Immature natural killer cell (primary cell): ENCODE measurements at regions not wholly inside any gene's neighbourhood (a gene's known extent, or its start where the extent isn't known, plus 50 kb on each side); places are given as distances from the start of the nearest gene placed in this dataset.
A peak's percentile ranks its signal among the peaks of the same experiment; 100 is the strongest.

Experiments
- DNase-seq, 3 donors: peaks; one replicate each; pipeline ENCODE4 v3.0.0; 2022; ENCODE audit warnings: mixed read lengths in 1 of 3
- H3K27ac Mint-ChIP-seq, 6 donors: one replicate each; pipeline ENCODE4 v1.8.0; 2020; ENCODE audit warnings: mixed read lengths in 6 of 6, mild to moderate bottlenecking in 5 of 6, inconsistent platforms in 4 of 6, moderate library complexity in 3 of 6
- H3K27me3 Mint-ChIP-seq, 3 donors: one replicate each; pipeline ENCODE4 v1.8.0; 2020 to 2021; ENCODE audit warnings: low read depth in 3 of 3, mild to moderate bottlenecking in 3 of 3, mixed read lengths in 3 of 3, moderate library complexity in 3 of 3, inconsistent platforms in 1 of 3
- H3K36me3 Mint-ChIP-seq, 3 donors: one replicate each; pipeline ENCODE4 v1.8.0; 2020; ENCODE audit warnings: mixed read lengths in 3 of 3, inconsistent platforms in 2 of 3, mild to moderate bottlenecking in 2 of 3
- H3K4me1 Mint-ChIP-seq, 2 donors: one replicate each; pipeline ENCODE4 v1.8.0; 2020; ENCODE audit warnings: inconsistent platforms in 2 of 2, mild to moderate bottlenecking in 2 of 2, mixed read lengths in 2 of 2, moderate library complexity in 1 of 2
- H3K4me3 Mint-ChIP-seq, 5 donors: one replicate each; pipeline ENCODE4 v1.8.0; 2020; ENCODE audit warnings: mild to moderate bottlenecking in 5 of 5, mixed read lengths in 5 of 5, inconsistent platforms in 3 of 5, moderate library complexity in 3 of 5
- H3K9me3 Mint-ChIP-seq, 6 donors: one replicate each; pipeline ENCODE4 v1.8.0; 2020; ENCODE audit warnings: mild to moderate bottlenecking in 6 of 6, mixed read lengths in 6 of 6, inconsistent platforms in 4 of 6, moderate library complexity in 3 of 6

DNA sequence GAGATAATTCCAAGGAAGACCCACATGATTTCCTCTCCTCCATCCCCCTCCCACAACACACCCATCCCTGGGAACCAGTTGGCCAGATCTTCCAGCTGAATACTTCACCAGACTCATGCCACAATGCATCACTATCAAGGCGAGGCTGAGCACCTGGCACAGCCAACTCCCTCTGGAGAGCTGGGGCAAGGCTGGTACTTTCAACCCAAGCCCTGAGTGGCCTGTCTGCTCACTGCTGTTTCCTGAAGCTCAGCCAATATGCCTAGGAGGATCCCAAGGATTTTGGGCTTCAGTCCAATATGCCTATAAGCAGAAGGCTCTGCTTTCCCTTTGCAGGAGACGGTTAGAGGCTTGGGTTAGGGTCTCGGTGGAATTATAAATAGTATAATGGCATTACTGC, 90.9 kb upstream of the NEO1 start:
- no peak overlapping the region for H3K27ac Mint-ChIP-seq
- peaks cover 0 to 4% (median 0%) of the 10 kb centered on the region in 3 donors for H3K27me3 Mint-ChIP-seq
- H3K9me3 Mint-ChIP-seq, result peaks cover 0 to 5% (median under 1%) of the 10 kb centered on the region in 6 donors
- H3K4me1 Mint-ChIP-seq, result peaks cover 57 to 62% of the 10 kb centered on the region in 2 donors
- no peak for DNase-seq
- H3K4me3 Mint-ChIP-seq, result no peak overlapping the region
- peaks cover 0 to 11% (median 7%) of the 10 kb centered on the region in 3 donors for H3K36me3 Mint-ChIP-seq

DNA sequence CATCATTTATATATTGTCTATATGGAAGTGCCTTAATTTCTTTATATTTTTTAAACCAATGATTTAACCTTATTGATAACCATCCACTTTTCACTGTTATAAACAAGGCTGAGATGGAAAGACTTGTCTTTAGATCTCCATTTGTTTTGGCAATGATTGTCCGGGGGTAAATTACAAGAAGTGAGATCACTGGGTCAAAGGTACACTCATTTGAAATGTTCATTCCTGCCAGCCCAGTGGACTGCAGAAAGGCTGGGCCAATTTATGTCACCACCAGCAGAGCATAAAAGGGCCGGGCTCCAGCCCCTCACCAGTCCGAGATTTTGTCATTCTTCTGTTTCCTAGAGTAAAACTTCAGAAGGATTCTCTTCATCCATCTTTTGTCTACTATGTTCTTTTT, 93.6 kb upstream of the NEO1 start:
- H3K36me3 Mint-ChIP-seq, result peaks cover 0 to 7% (median 7%) of the 10 kb centered on the region in 3 donors
- H3K9me3 Mint-ChIP-seq, result peaks cover 0 to 3% (median 0%) of the 10 kb centered on the region in 6 donors
- H3K4me1 Mint-ChIP-seq, result peaks cover 30 to 35% of the 10 kb centered on the region in 2 donors
- no peak overlapping the region for H3K4me3 Mint-ChIP-seq
- peak overlapping the region in 1 of 6 donors; percentile 12 for H3K27ac Mint-ChIP-seq
- no peak for DNase-seq
- peaks cover 0 to 7% (median 0%) of the 10 kb centered on the region in 3 donors for H3K27me3 Mint-ChIP-seq

DNA sequence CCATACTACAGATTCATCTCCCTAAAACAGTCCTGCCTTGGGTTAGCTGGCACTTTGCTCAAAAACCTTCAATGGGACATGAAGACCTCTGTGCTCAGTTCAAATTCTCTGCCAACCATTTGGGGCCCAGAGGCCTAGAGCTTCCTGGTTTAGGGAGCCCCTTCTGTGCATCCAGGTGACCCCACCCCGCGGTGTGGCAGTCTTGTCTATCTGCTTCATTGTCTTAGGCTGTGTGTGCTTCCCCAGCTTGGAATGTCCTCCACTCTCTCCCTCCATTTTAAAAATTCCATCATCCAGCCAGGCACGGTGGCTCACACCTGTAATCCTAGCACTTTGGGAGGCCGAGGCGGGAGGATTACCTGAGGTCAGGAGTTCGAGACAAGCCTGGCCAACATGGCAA, 99.0 kb upstream of the NEO1 start:
- no peak overlapping the region for H3K27ac Mint-ChIP-seq
- peaks cover 3 to 5% (median 4%) of the 10 kb centered on the region in 3 donors for H3K27me3 Mint-ChIP-seq
- H3K9me3 Mint-ChIP-seq, result peaks cover 2 to 10% (median 5%) of the 10 kb centered on the region in 6 donors
- H3K4me3 Mint-ChIP-seq, result no peak overlapping the region
- peaks cover 0 to 10% (median 6%) of the 10 kb centered on the region in 3 donors for H3K36me3 Mint-ChIP-seq
- no peak for DNase-seq
- H3K4me1 Mint-ChIP-seq, result peaks cover 9 to 16% of the 10 kb centered on the region in 2 donors

DNA sequence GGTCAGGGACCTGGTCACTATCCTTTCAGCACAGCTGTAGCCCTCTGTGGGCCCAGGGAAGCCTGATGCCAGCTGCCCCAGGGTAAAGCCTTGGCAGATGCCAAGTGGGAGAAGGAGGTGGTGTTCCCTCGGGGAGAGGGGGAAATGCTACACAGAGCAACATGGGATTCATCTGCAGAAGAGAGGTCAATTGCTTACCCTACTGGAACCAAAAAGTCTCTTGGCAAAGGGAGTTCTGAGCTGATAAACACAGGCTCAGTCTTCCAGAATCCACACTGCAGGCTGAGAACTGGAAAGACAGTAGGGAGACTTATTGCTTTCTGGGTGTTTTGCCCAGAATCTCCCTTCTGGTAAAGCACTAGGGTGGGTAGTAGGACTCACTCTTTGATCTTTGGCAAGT, 100.1 kb upstream of the NEO1 start:
- peaks cover 9 to 16% of the 10 kb centered on the region in 2 donors for H3K4me1 Mint-ChIP-seq
- H3K4me3 Mint-ChIP-seq, result no peak overlapping the region
- H3K27me3 Mint-ChIP-seq, result peaks cover 3 to 5% (median 4%) of the 10 kb centered on the region in 3 donors
- peaks cover 5 to 17% (median 8%) of the 10 kb centered on the region in 6 donors for H3K9me3 Mint-ChIP-seq
- H3K36me3 Mint-ChIP-seq, result peaks cover 0 to 10% (median 6%) of the 10 kb centered on the region in 3 donors
- no peak overlapping the region for H3K27ac Mint-ChIP-seq
- no peak for DNase-seq

DNA sequence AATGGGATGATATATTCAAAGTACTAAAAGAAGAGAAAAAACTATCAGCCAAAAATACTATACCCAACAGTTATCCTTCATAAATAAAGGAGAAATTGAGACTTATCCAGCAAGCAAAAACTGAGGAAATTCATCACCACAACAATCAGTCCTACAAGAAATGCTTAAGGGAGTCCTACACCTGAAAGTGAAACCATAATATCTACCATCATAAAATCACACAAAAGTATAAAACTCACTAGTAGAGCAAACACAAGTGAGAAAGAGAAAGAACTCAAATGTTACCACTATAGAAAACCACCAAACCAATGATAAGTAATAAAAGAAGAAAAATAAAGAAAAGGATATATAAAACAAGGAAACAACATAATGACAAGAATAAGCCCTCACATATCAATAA, 103.6 kb upstream of the NEO1 start:
- H3K36me3 Mint-ChIP-seq, result peaks cover 0 to 10% (median 6%) of the 10 kb centered on the region in 3 donors
- peak overlapping the region in 3 of 6 donors; percentile 5 to 79 (median 76) for H3K27ac Mint-ChIP-seq
- H3K4me3 Mint-ChIP-seq, result no peak overlapping the region
- no peak for DNase-seq
- H3K4me1 Mint-ChIP-seq, result peaks cover 9 to 16% of the 10 kb centered on the region in 2 donors
- peaks cover 3 to 6% (median 4%) of the 10 kb centered on the region in 3 donors for H3K27me3 Mint-ChIP-seq
- H3K9me3 Mint-ChIP-seq, result peaks cover 5 to 20% (median 10%) of the 10 kb centered on the region in 6 donors

DNA sequence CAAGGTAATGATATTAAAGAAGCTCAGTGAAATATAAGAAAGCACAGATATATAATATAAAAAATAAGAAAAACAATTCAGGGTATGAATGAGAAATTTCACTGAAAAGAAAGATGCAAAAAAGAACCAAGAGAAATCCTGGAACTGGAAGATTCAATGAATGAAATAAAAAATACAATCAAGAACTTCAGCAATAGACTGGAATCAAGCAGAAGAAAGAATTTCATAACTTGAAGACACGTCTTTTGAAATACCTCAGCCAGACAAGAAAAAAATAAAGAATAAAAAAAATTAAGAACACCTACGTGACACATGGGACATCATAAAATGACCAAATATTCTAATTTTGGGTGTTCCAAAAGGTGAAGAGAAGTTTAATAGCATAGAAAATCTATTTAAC, 104.6 kb upstream of the NEO1 start:
- Mint-ChIP-seq H3K27me3 (peaks cover 3 to 6% (median 4%) of the 10 kb centered on the region in 3 donors), H3K9me3 (peaks cover 5 to 20% (median 10%) of the 10 kb centered on the region in 6 donors), H3K4me1 (peaks cover 9 to 16% of the 10 kb centered on the region in 2 donors), H3K4me3 (no peak overlapping the region), H3K27ac (no peak overlapping the region), H3K36me3 (peaks cover 0 to 10% (median 6%) of the 10 kb centered on the region in 3 donors)
- DNase-seq, result no peak

DNA sequence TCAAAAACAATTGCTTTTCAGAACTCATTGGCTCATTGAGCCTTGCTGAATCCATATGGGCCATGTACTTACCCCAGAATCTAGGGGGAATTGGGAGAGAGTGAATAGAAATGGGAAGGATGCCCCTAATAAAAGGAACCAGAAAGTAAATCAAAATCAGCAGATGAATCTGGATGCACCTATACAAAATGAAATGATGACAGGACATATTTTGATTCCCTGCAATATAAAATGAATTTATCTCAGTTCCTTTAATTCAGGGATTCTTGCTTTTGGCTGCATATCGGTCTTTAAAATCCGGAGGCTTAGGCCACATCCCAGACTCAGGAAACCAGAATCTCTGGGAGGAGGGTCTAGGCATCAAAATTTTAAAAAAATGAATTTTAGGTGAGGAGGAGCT, 107.7 kb upstream of the NEO1 start:
- Mint-ChIP-seq H3K9me3 (peaks cover 5 to 20% (median 9%) of the 10 kb centered on the region in 6 donors), H3K4me3 (no peak overlapping the region), H3K4me1 (peaks cover 6 to 13% of the 10 kb centered on the region in 2 donors), H3K36me3 (peaks cover 0 to 6% (median 5%) of the 10 kb centered on the region in 3 donors), H3K27ac (no peak overlapping the region), H3K27me3 (peaks cover 2 to 7% (median 4%) of the 10 kb centered on the region in 3 donors)
- no peak for DNase-seq

DNA sequence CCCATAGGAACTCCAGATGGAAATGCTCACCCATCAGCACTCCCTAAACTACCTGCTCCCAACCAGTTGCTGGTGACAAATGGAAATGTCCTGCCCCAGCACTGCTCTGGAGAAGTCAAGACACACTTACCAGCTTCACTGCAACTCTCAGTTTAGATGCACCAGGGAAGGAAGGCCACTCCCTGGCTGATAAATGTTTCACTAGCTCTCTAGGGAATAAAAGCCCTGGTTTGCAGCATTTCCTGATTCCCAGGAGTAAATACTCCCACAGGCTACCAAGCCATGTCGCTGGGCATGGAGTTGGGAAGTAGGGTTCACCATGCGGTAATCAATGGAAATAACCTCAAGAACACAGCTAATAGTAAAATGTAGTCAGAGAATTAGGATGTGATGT, 112.0 kb upstream of the NEO1 start:
- Mint-ChIP-seq H3K27me3 (peaks cover 2 to 5% (median 3%) of the 10 kb centered on the region in 3 donors), H3K4me3 (no peak overlapping the region), H3K9me3 (peaks cover 0 to 2% (median 0%) of the 10 kb centered on the region in 6 donors), H3K4me1 (no peaks in the 10 kb centered on the region), H3K27ac (no peak overlapping the region), H3K36me3 (peaks cover 0 to 5% (median 3%) of the 10 kb centered on the region in 3 donors)
- DNase-seq, result no peak

DNA sequence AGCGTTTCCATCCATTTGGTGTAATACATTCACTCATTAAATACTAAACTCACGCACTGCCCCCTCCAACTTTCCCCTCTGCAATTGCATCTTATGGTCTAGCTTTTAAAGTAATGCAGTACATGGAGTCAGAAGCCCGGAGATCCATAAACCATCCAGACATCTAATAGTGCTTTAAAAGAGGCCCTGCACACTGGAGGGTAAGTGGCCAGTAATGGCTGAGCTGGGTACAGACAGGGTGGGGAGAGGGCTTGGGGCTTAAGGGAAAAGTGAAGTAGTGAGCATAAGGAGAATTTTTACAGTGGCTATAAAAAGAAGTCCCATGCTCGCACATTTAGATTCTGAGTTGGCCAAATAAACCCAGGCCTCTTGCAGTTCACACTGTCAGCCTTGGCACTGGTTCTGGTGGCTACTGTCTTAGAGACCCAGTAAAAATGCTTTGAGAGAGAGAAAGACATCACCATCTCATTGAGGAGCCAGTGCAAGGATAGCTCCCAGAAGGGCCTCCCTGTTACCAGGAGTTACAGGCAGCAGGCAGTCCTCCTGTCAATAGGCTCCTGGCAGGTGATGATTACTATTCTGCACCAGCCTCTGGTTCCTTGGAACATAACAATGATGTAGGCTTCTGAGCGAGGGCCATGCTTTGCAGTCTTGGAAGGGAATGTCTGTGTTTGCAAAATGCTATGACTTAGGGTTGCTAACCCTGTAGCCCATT, 112.6 kb upstream of the NEO1 start:
- Mint-ChIP-seq H3K27me3 (peaks cover 2 to 5% (median 3%) of the 10 kb centered on the region in 3 donors), H3K36me3 (peaks cover 0 to 5% (median 3%) of the 10 kb centered on the region in 3 donors)

DNA sequence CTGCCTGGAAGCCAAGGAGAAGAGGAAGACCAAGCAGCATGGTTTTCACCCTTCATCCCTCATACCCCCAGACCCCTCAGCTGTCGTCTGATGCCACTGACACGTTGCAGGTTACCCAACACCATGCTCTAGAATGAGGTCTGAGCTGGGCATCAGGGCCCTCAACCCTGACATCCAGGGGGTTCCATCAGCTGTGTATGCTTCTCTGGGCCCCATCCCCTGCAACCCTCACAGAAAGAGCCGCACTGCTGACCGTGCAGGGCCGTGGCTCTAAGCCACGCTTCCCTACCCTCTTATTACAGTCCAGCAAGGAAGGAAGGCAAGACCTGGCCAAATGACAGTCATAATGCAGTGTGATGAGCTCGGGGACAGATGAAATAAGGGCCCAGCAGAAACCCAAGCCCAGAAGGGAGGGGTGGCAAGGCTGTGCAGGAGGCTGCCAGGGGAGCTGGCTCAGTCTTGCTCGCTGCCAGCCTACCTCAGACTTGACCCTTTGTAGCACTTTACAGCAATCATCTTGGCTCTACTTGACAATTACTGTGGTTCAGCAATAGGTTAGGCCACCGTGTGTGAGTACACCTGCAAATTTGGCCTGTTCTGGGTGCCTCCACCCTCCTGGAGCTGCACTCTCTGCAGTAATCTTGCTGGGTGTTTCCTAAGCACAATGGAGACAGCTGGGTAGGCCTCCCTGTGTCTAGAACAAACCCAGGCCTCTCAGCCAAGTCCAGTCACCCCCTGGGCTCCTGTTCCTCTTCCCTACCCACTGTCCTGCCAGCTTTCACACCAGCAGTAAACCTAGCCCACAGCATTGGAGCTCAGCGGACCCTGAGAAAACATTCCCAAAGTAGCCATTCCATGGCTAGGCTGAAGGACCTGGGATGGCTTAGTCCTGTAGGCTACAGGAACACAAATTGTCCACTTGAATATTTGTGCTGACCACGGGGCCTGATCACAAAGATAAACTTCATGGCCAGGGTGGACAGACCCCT, 115.3 kb upstream of the NEO1 start:
- Mint-ChIP-seq H3K27me3 (peaks cover 2 to 8% (median 5%) of the 10 kb centered on the region in 3 donors), H3K9me3 (no peaks in the 10 kb centered on the region), H3K27ac (no peak overlapping the region), H3K4me1 (no peaks in the 10 kb centered on the region), H3K36me3 (peaks cover 0 to 9% (median 3%) of the 10 kb centered on the region in 3 donors), H3K4me3 (no peak overlapping the region)
- no peak for DNase-seq

More for the DNA sequence above, 112.6 kb upstream of the NEO1 start:
- no peaks in the 10 kb centered on the region for H3K9me3 Mint-ChIP-seq
- no peaks in the 10 kb centered on the region for H3K4me1 Mint-ChIP-seq
- H3K27ac Mint-ChIP-seq, result no peak overlapping the region
- no peak for DNase-seq
- H3K4me3 Mint-ChIP-seq, result no peak overlapping the region

DNA sequence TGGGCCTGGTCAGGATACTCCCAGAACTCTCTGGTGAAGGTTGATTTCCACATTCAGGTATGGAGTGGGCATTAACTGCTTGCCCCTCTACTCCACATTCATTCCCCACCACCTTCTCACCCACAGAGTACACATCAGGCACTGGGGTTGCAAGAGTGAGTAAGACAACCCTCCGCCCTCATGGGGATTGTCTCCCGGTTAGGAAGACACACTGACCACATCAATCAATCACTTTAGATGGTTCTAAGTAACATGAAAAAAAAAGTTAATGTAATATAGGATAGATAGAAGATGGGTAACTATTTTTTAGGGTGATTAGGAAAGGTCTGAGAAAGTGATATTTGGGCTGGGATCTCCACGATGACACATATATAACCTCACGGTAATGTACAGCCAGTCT, 116.0 kb upstream of the NEO1 start:
- no peaks in the 10 kb centered on the region for H3K4me1 Mint-ChIP-seq
- DNase-seq, result no peak
- H3K27ac Mint-ChIP-seq, result peak overlapping the region in 1 of 6 donors; percentile 28
- H3K9me3 Mint-ChIP-seq, result no peaks in the 10 kb centered on the region
- peak overlapping the region in 1 of 5 donors; percentile 24 for H3K4me3 Mint-ChIP-seq
- H3K36me3 Mint-ChIP-seq, result peaks cover 0 to 11% (median 3%) of the 10 kb centered on the region in 3 donors
- H3K27me3 Mint-ChIP-seq, result peaks cover 2 to 14% (median 5%) of the 10 kb centered on the region in 3 donors

DNA sequence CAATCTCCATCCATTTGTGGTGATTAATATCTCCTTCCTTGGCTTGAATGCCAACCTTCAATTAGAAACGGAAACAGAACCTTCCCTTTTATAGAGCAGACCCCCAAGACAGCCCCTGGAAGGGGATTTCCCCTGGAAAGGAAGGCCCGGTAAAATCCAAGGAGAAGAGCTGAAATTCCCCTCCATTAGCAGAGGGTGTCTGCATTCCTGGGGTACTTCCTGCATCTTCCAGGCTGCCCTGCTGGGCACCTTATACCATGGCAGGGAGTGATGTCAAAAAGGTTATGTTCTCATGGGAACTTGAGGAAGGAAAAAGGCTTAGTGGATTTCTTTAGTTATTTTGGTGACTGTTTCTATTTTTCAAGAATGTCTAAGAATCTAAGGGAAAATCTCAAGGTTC, 116.7 kb upstream of the NEO1 start:
- Mint-ChIP-seq H3K4me1 (no peaks in the 10 kb centered on the region), H3K4me3 (no peak overlapping the region)

DNA sequence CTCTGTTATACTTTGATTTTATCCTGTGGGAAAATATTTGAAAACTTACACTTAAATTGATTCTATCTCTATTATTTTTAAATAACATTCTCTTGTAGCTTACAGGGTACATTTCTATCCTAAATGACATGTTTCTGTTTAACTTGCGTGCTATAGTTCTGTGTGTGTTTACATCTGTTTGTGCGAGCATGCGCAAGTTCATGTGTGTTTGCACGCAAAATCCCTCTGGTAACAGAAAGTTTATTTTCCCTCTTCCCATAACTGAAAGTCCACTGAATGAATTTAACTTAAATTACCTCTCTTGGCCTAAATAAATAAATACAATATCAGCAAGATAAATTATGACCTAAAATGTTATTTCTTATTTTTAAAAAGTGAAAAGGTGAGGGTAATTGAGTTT, 117.3 kb upstream of the NEO1 start:
- H3K36me3 Mint-ChIP-seq, result peaks cover 0 to 12% (median 3%) of the 10 kb centered on the region in 3 donors
- no peaks in the 10 kb centered on the region for H3K4me1 Mint-ChIP-seq
- no peak overlapping the region for H3K4me3 Mint-ChIP-seq
- H3K27ac Mint-ChIP-seq, result no peak overlapping the region
- H3K27me3 Mint-ChIP-seq, result peaks cover 2 to 16% (median 2%) of the 10 kb centered on the region in 3 donors
- no peaks in the 10 kb centered on the region for H3K9me3 Mint-ChIP-seq
- DNase-seq, result no peak

More for the DNA sequence above, 116.7 kb upstream of the NEO1 start:
- no peak overlapping the region for H3K27ac Mint-ChIP-seq
- peaks cover 0 to 12% (median 3%) of the 10 kb centered on the region in 3 donors for H3K36me3 Mint-ChIP-seq
- DNase-seq, result no peak
- H3K27me3 Mint-ChIP-seq, result peaks cover 2 to 16% (median 2%) of the 10 kb centered on the region in 3 donors
- no peaks in the 10 kb centered on the region for H3K9me3 Mint-ChIP-seq
